Trophoblast cell (in vitro differentiated cells and primary cell): ENCODE measurements at regions not wholly inside any gene's neighbourhood (a gene's known extent, or its start where the extent isn't known, plus 50 kb on each side); places are given as distances from the start of the nearest gene placed in this dataset.

Source experiments
- DNase-seq, 2 donors: peaks; one replicate each; pipeline ENCODE4 v3.0.0-alpha.2; 2016
- H2AFZ ChIP-seq: 2 replicates; pipeline ENCODE4 v1.6.1; 2013; ENCODE audit warnings: low read length, moderate library complexity, mild to moderate bottlenecking; ENCODE audit not compliant: insufficient read depth, poor library complexity
- H2AK5ac ChIP-seq: 2 replicates; pipeline ENCODE4 v1.6.1; 2013; ENCODE audit warnings: mild to moderate bottlenecking, low read length
- H2BK120ac ChIP-seq: 2 replicates; pipeline ENCODE4 v1.6.1; 2013; ENCODE audit warnings: low read length, mild to moderate bottlenecking, moderate library complexity; ENCODE audit not compliant: insufficient read depth, poor library complexity
- H2BK12ac ChIP-seq: 2 replicates; pipeline ENCODE4 v1.6.1; 2013; ENCODE audit warnings: mild to moderate bottlenecking, low read length, moderate library complexity
- H2BK5ac ChIP-seq: 2 replicates; pipeline ENCODE4 v1.6.1; 2013; ENCODE audit warnings: low read length, low read depth, moderate library complexity, mild to moderate bottlenecking; ENCODE audit not compliant: poor library complexity
- H3K14ac ChIP-seq: 2 replicates; pipeline ENCODE4 v1.6.1; 2013; ENCODE audit warnings: mild to moderate bottlenecking, low read length
- H3K18ac ChIP-seq: 2 replicates; pipeline ENCODE4 v1.6.1; 2013; ENCODE audit warnings: mild to moderate bottlenecking, low read length
- H3K23ac ChIP-seq: 2 replicates; pipeline ENCODE4 v1.6.1; 2013; ENCODE audit warnings: low read length
- H3K27ac ChIP-seq: 2 replicates; pipeline ENCODE4 v1.5.1; 2013; ENCODE audit warnings: low read depth, mild to moderate bottlenecking, inconsistent platforms, low read length, moderate library complexity
- H3K27me3 ChIP-seq: 2 replicates; pipeline ENCODE4 v1.6.1; 2013; ENCODE audit warnings: inconsistent platforms, mild to moderate bottlenecking, low read length, moderate library complexity; ENCODE audit not compliant: insufficient read depth
- H3K36me3 ChIP-seq, 2 experiments: 1 replicate in 1 of 2; 2 replicates in 1 of 2; pipeline ENCODE4 v1.6.1; 2013; ENCODE audit warnings: low read length in 2 of 2, mild to moderate bottlenecking in 2 of 2, moderate library complexity in 1 of 2; ENCODE audit not compliant: insufficient read depth in 2 of 2, control insufficient read depth in 1 of 2
- H3K4ac ChIP-seq: 2 replicates; pipeline ENCODE4 v1.6.1; 2013; ENCODE audit warnings: low read depth, mild to moderate bottlenecking, low read length, moderate library complexity
- H3K4me1 ChIP-seq, 2 experiments: 1 replicate in 1 of 2; 2 replicates in 1 of 2; pipeline ENCODE4 v1.6.1; 2013; ENCODE audit warnings: low read length in 2 of 2, mild to moderate bottlenecking in 2 of 2, moderate library complexity in 1 of 2; ENCODE audit not compliant: insufficient read depth in 2 of 2, control insufficient read depth in 1 of 2
- H3K4me2 ChIP-seq: 2 replicates; pipeline ENCODE4 v1.6.1; 2013; ENCODE audit warnings: inconsistent platforms, mild to moderate bottlenecking, low read length, moderate library complexity
- H3K4me3 ChIP-seq: 2 replicates; pipeline ENCODE4 v1.5.1; 2013; ENCODE audit warnings: mild to moderate bottlenecking, low read depth, low read length, inconsistent platforms
- H3K79me1 ChIP-seq: one replicate; pipeline ENCODE4 v1.6.1; 2013; ENCODE audit warnings: low read length
- H3K79me2 ChIP-seq: 2 replicates; pipeline ENCODE4 v1.6.1; 2013; ENCODE audit warnings: low read length, mild to moderate bottlenecking; ENCODE audit not compliant: control insufficient read depth, insufficient read depth, poor library complexity
- H3K9ac ChIP-seq: 2 replicates; pipeline ENCODE4 v1.6.1; 2013; ENCODE audit warnings: mild to moderate bottlenecking, low read length
- H3K9me3 ChIP-seq: 2 replicates; pipeline ENCODE4 v1.6.1; 2013; ENCODE audit warnings: low read depth, mild to moderate bottlenecking, control low read depth, inconsistent platforms, low read length; ENCODE audit not compliant: insufficient read depth
- H4K12ac ChIP-seq: 2 replicates; pipeline ENCODE4 v1.6.1; 2013; ENCODE audit warnings: low read depth, mild to moderate bottlenecking, low read length, moderate library complexity
- H4K8ac ChIP-seq: 2 replicates; pipeline ENCODE4 v1.6.1; 2013; ENCODE audit warnings: low read depth, mild to moderate bottlenecking, low read length, moderate library complexity
- H4K91ac ChIP-seq: one replicate; pipeline ENCODE4 v1.6.1; 2013; ENCODE audit warnings: low read depth, mild to moderate bottlenecking, low read length, moderate library complexity
- WGBS: extraction: QIAGEN DNeasy Blood & Tissue Kit; methylation state at CpG from one replicate; pipeline ENCODE4 v1.1.7; 2013; ENCODE audit warnings: missing lambda C conversion rate; ENCODE audit not compliant: insufficient read length, insufficient coverage; ENCODE audit errors: extremely low coverage; 5-methylcytosine and 5-hydroxymethylcytosine counted together

GRCh38 chr7:24500599-24500998 lies 72.7 kb upstream of the PALS2 start:
- H2BK120ac ChIP-seq, result no peak overlapping the region
- no peak overlapping the region for H2BK12ac ChIP-seq
- no peaks in the 10 kb centered on the region for H3K4me1 ChIP-seq

GRCh38 chr7:24501009-24501408 lies 72.2 kb upstream of the PALS2 start:
- Histone ChIP-seq H4K12ac (no peak overlapping the region), H2BK12ac (no peak overlapping the region), H3K9ac (no peak overlapping the region), H3K79me1 (no peaks in the 10 kb centered on the region), H2AK5ac (no peak overlapping the region), H3K27ac (no peak overlapping the region), H3K18ac (no peak overlapping the region), H3K4me3 (no peak overlapping the region), H3K9me3 (no peaks in the 10 kb centered on the region), H3K4me1 (peaks cover 2% of the 10 kb centered on the region in 2 experiments), H2AFZ (no peak overlapping the region), H3K79me2 (no peaks in the 10 kb centered on the region), H2BK120ac (no peak overlapping the region), H3K27me3 (no peaks in the 10 kb centered on the region), H3K4me2 (no peak overlapping the region), H2BK5ac (no peak overlapping the region), H3K23ac (no peak overlapping the region), H4K8ac (no peak overlapping the region), H3K4ac (no peak overlapping the region), H4K91ac (no peak overlapping the region), H3K36me3 (no peaks in the 10 kb centered on the region), H3K14ac (no peak overlapping the region)
- WGBS, result no CpG with 5 or more reads among the region's 7 CpGs
- DNase-seq, result no peak

More at GRCh38 chr7:24500599-24500998, 72.7 kb upstream of the PALS2 start:
- no peak overlapping the region for H3K27ac ChIP-seq
- no peak overlapping the region for H4K8ac ChIP-seq
- no peaks in the 10 kb centered on the region for H3K27me3 ChIP-seq
- H2AK5ac ChIP-seq, result no peak overlapping the region
- H3K79me1 ChIP-seq, result no peaks in the 10 kb centered on the region
- no peak overlapping the region for H3K4me3 ChIP-seq
- H4K12ac ChIP-seq, result no peak overlapping the region
- no peaks in the 10 kb centered on the region for H3K79me2 ChIP-seq
- no peak overlapping the region for H3K4me2 ChIP-seq
- H4K91ac ChIP-seq, result no peak overlapping the region
- no peak overlapping the region for H3K9ac ChIP-seq
- no peak overlapping the region for H3K4ac ChIP-seq
- H2BK5ac ChIP-seq, result peak overlapping the region; percentile 23
- H3K14ac ChIP-seq, result no peak overlapping the region
- no peak overlapping the region for H3K18ac ChIP-seq
- H2AFZ ChIP-seq, result peak overlapping the region; percentile 5
- DNase-seq, result no peak
- H3K23ac ChIP-seq, result no peak overlapping the region
- no peaks in the 10 kb centered on the region for H3K9me3 ChIP-seq
- no peaks in the 10 kb centered on the region for H3K36me3 ChIP-seq
- WGBS, result no CpG with 5 or more reads among the region's 3 CpGs

GRCh38 chr7:24501443-24502134 lies 71.7 kb upstream of the PALS2 start:
- no peak for DNase-seq
- H3K9me3 ChIP-seq, result no peaks in the 10 kb centered on the region

GRCh38 chr7:24502135-24502488 lies 71.1 kb upstream of the PALS2 start:
- WGBS, result no CpG with 5 or more reads among the region's 3 CpGs
- no peak overlapping the region for H3K27ac ChIP-seq

More at GRCh38 chr7:24501443-24502134, 71.7 kb upstream of the PALS2 start:
- Histone ChIP-seq H2BK5ac (no peak overlapping the region), H3K4me1 (peaks cover 3 to 4% of the 10 kb centered on the region in 2 experiments), H4K91ac (no peak overlapping the region), H2BK12ac (no peak overlapping the region), H3K4ac (no peak overlapping the region), H3K27ac (no peak overlapping the region), H3K14ac (no peak overlapping the region), H3K4me2 (no peak overlapping the region), H2AFZ (no peak overlapping the region), H2BK120ac (no peak overlapping the region), H3K18ac (no peak overlapping the region), H3K27me3 (no peaks in the 10 kb centered on the region), H3K79me2 (no peaks in the 10 kb centered on the region), H3K23ac (no peak overlapping the region), H3K9ac (no peak overlapping the region), H4K8ac (no peak overlapping the region), H3K79me1 (no peaks in the 10 kb centered on the region), H3K36me3 (no peaks in the 10 kb centered on the region), H4K12ac (no peak overlapping the region), H2AK5ac (no peak overlapping the region), H3K4me3 (no peak overlapping the region)
- no CpG with 5 or more reads among the region's 1 CpG for WGBS

More at GRCh38 chr7:24502135-24502488, 71.1 kb upstream of the PALS2 start:
- no peaks in the 10 kb centered on the region for H3K79me1 ChIP-seq
- no peak overlapping the region for H3K14ac ChIP-seq
- no peak overlapping the region for H4K91ac ChIP-seq
- H3K36me3 ChIP-seq, result no peaks in the 10 kb centered on the region
- H4K12ac ChIP-seq, result no peak overlapping the region
- H3K4me3 ChIP-seq, result no peak overlapping the region
- no peak overlapping the region for H3K18ac ChIP-seq
- DNase-seq, result no peak
- H2AK5ac ChIP-seq, result no peak overlapping the region
- H2BK120ac ChIP-seq, result no peak overlapping the region
- H3K4ac ChIP-seq, result no peak overlapping the region
- no peaks in the 10 kb centered on the region for H3K27me3 ChIP-seq
- no peaks in the 10 kb centered on the region for H3K9me3 ChIP-seq
- no peak overlapping the region for H4K8ac ChIP-seq
- H2BK12ac ChIP-seq, result no peak overlapping the region
- H3K79me2 ChIP-seq, result no peaks in the 10 kb centered on the region
- H3K4me1 ChIP-seq, result peaks cover 3 to 4% of the 10 kb centered on the region in 2 experiments
- H3K4me2 ChIP-seq, result no peak overlapping the region
- H2BK5ac ChIP-seq, result no peak overlapping the region
- H3K23ac ChIP-seq, result no peak overlapping the region
- no peak overlapping the region for H3K9ac ChIP-seq
- no peak overlapping the region for H2AFZ ChIP-seq
